Mucosa of descending colon (tissue), 3 donors: ENCODE measurements at regions not wholly inside any gene's neighbourhood (a gene's known extent, or its start where the extent isn't known, plus 50 kb on each side); places are given as distances from the start of the nearest gene placed in this dataset.

Experiments used
- ATAC-seq: fragments of 200-7000 bp; cut with Tn5 transposase; one replicate; pipeline ENCODE4 v1.9.1; 2020; ENCODE audit warnings: mild to moderate bottlenecking, moderate library complexity
- DNase-seq, 3 donors: peaks; one replicate each; pipeline ENCODE4 v3.0.0-alpha.2; 2020
- H3K36me3 ChIP-seq: fragments of 200-600 bp; one replicate; pipeline ENCODE4 v1.8.0; 2021; ENCODE audit warnings: low read depth, mild to moderate bottlenecking
- H3K4me1 ChIP-seq: fragments of 200-600 bp; one replicate; pipeline ENCODE4 v1.8.0; 2021; ENCODE audit warnings: low read depth, mild to moderate bottlenecking
- H3K4me3 ChIP-seq: fragments of 200-600 bp; one replicate; pipeline ENCODE4 v1.8.0; 2021; ENCODE audit warnings: mild to moderate bottlenecking
- H3K9me3 ChIP-seq: fragments of 200-600 bp; one replicate; pipeline ENCODE4 v1.8.0; 2021; ENCODE audit warnings: mild to moderate bottlenecking
- intact Hi-C, 2 donors: fragments of 100-400 bp; cut with DNase I in 1 of 2; cut with micrococcal nuclease in 1 of 2; formaldehyde crosslinking; loops; one replicate each; pipeline versions ENCODE4 v1.11.0 to v1.11.1; 2022; cut with DNase I, micrococcal nuclease
- TF ChIP-seq, protein P1 (sequence below): fragments of 200-600 bp; IDR thresholded peaks from one replicate; pipeline ENCODE4 v1.8.0; 2022; ENCODE audit warnings: antibody characterized with exemption, mild to moderate bottlenecking
- donor health status: DM: no; HTN: no; CAD: no; lungs with moderate emphysema.
- donor health status: DM: no; HTN: no; CAD: no.
- donor health status: DM: no; HTN: yes; CAD: no.

DNA sequence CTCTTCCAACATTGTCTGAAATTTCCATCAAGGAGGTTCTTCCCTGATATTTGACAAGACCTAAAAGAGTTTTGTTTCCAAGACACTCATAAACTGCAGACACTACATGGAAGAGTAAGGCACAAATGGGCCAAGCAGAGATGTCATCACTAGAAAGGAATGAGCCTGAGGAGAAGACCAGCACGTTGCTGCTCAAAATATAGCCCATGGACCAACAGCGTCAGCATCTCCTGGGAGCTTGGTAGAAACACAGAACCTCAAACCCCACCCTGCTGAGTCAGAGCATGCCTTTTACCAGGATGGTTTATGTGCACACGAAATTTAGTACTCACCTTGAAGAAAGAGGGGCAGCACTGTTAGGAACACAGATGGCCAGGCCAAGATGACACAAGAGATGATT is 128.7 kb upstream of the MID1 start:
- intact Hi-C loops, result no loop called here
- H3K4me3 ChIP-seq, result no peak overlapping the region
- no peaks in the 10 kb centered on the region for H3K36me3 ChIP-seq
- H3K9me3 ChIP-seq, result no peaks in the 10 kb centered on the region
- DNase-seq, result no peak
- no peaks in the 10 kb centered on the region for H3K4me1 ChIP-seq
- ATAC-seq, result no peak
- TF ChIP-seq, protein P1, sequence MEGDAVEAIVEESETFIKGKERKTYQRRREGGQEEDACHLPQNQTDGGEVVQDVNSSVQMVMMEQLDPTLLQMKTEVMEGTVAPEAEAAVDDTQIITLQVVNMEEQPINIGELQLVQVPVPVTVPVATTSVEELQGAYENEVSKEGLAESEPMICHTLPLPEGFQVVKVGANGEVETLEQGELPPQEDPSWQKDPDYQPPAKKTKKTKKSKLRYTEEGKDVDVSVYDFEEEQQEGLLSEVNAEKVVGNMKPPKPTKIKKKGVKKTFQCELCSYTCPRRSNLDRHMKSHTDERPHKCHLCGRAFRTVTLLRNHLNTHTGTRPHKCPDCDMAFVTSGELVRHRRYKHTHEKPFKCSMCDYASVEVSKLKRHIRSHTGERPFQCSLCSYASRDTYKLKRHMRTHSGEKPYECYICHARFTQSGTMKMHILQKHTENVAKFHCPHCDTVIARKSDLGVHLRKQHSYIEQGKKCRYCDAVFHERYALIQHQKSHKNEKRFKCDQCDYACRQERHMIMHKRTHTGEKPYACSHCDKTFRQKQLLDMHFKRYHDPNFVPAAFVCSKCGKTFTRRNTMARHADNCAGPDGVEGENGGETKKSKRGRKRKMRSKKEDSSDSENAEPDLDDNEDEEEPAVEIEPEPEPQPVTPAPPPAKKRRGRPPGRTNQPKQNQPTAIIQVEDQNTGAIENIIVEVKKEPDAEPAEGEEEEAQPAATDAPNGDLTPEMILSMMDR, result no peak

DNA sequence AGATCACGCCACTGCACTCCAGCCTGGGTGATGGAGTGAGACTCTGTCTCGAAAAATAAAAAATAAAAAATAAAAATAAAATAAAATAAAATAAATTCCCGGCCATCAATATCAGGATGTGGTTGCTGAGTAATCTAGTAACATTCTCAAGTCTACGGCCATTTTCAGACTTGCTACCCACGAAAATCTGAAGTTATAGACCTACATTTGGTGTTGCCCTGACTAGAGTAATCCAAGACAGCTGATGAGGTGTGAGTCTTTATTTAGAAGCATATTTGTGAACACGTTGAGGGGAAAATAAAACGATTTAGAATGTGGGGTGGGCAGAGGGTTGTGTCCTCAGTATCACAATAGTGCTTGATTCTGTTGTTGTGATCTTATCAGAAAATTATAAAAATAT is 130.2 kb upstream of the MID1 start:
- Histone ChIP-seq H3K9me3 (no peaks in the 10 kb centered on the region), H3K36me3 (no peaks in the 10 kb centered on the region), H3K4me3 (no peak overlapping the region), H3K4me1 (no peaks in the 10 kb centered on the region)
- TF ChIP-seq, protein P1, result no peak
- DNase-seq, result no peak
- intact Hi-C loops, result no loop called here
- no peak for ATAC-seq

DNA sequence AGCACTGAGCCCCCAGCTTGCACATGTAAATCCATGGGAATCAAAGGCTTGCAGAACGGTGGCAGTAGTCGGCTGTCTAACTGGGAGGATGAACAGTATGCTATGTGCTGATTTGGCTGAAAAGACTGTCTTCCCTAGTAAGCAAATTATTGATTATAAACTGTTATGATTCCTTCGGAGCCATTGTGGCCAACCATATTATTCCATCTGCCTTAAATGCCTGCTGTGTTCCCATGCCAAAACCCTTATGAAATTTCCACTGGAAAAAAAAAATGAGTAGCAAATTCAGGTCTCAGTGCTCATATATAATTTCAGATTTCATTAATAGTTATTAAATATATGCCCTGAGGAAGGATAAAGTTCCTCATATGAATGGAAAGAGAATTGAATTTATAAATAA is 132.7 kb upstream of the MID1 start:
- H3K36me3 ChIP-seq, result no peaks in the 10 kb centered on the region
- intact Hi-C loops, result no loop called here
- TF ChIP-seq, protein P1, result no peak
- no peak for ATAC-seq
- no peak for DNase-seq
- no peak overlapping the region for H3K4me3 ChIP-seq
- H3K4me1 ChIP-seq, result no peaks in the 10 kb centered on the region
- H3K9me3 ChIP-seq, result no peaks in the 10 kb centered on the region

DNA sequence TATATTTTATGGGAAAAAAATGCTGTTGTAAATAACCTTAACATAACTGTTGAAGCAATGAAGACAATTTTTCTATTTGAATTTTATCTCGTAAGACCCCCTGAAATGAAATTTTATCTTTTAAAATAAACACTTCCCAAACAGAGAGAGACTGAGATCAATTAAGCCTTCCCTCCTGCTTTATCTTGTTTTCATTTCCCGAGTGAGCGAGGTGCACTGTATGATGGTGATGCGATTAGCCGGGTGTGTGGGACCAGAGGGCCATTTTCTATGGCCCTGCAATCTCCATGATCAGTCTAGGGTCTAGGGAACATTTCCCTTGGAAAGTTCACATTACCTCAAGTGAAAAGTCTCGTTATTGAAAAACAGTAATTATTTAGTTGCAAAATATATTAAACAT is 134.1 kb upstream of the MID1 start:
- TF ChIP-seq, protein P1, result no peak
- ATAC-seq, result no peak
- intact Hi-C loops, result no loop called here

DNA sequence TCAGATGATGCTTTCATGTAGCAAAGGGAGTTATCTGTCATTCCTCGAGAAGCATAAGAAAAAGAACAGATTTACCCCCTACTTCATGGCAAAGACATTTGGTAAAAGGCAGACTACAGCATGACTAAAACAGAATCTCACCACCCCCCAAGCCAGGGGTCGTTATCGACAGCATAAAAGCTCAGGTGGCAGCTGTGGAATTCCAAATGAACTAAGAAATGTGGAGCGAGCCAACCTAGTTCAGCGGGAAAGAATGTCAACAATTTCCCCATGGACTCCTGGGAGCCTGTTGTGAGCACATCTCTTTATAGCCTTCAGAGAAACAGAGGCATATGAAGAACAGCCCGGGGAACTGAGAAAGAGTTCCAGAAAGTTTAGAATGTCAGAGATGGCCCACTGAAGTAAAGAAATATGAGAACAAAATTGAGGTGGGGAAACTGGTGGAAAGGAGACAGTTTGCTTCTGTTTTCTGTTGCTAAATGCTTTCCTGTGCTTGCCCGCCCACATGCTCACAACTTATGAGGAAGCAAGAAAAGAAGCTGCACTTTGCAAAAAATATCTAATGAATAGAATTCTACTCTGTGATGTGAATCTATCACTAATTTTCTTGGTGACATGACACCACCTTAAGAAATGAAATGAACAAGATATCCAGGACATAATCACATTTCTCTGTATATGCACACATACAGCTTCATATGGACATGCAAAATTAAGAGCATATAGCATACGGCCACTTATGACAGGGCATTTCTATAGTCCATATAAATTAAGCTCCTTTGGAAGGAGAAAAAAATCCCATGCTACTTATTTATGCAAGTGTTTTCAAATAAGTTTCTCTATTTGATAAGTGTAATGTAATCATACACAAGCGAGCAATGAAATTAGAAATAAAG is 135.3 kb upstream of the MID1 start:
- Histone ChIP-seq H3K36me3 (no peaks in the 10 kb centered on the region), H3K4me1 (no peaks in the 10 kb centered on the region), H3K4me3 (no peak overlapping the region), H3K9me3 (no peaks in the 10 kb centered on the region)
- DNase-seq (no peak), ATAC-seq (no peak)
- TF ChIP-seq, protein P1, result no peak
- intact Hi-C loops, result no loop called here

More for the DNA sequence above, 134.1 kb upstream of the MID1 start:
- no peak overlapping the region for H3K4me3 ChIP-seq
- no peaks in the 10 kb centered on the region for H3K36me3 ChIP-seq
- no peaks in the 10 kb centered on the region for H3K4me1 ChIP-seq
- H3K9me3 ChIP-seq, result no peaks in the 10 kb centered on the region
- DNase-seq, result no peak
